ENCODE measurements at regions not wholly inside any gene's neighbourhood (a gene's known extent, or its start where the extent isn't known, plus 50 kb on each side); places are given as distances from the start of the nearest gene placed in this dataset.

- under 1% methylated on average over 109 of the region's 110 CpGs for WGBS (ENCODE audit: insufficient coverage)
- ATAC-seq (ENCODE audit: low read depth) (peak; percentile 60), DNase-seq (peak; percentile 98)
- peaks cover 0 to 14% of the 10 kb centered on the region in 2 experiments for H3K36me3 ChIP-seq (replicated peaks in 1 of 2; ENCODE audit: control extremely low read depth in 1 of 2, control insufficient read depth in 1 of 2, extremely low read depth in 1 of 2, insufficient read depth in 2 of 2, low read length in 1 of 2)
- H3K9me3 ChIP-seq (ENCODE audit: control extremely low read depth in 1 of 3, control insufficient read depth in 2 of 3, insufficient read depth in 1 of 3, low read length in 2 of 3) = no peaks in the 10 kb centered on the region
- TF ChIP-seq CTCF (IDR thresholded peaks at IDR 0.05) (no peak), EZH2 (IDR thresholded peaks at IDR 0.05; ENCODE audit: borderline replicate concordance, insufficient read depth, low read depth, low read length, poor library complexity, severe bottlenecking) (no peak)
- POLR2A ChIA-PET = interaction anchor here (0.5 to 9.3 kb wide), 10 partner anchors 17 to 278 kb away, joined by 3 to 104 read pairs (median 4); partner anchors contain the start of gene MKLN1
- Mint-ChIP-seq H3K4me3 (peak overlapping the region; percentile 92), H3K27me3 (no peaks in the 10 kb centered on the region), H3K4me1 (peaks cover 68% of the 10 kb centered on the region), H3K9me3 (ENCODE audit: insufficient read depth) (no peaks in the 10 kb centered on the region), H3K27ac (peak overlapping the region; percentile 91)
- peak overlapping the region; percentile 99 for H3K9ac ChIP-seq (ENCODE audit: low read length)
- H3K4me2 ChIP-seq (replicated peaks; ENCODE audit: low read depth, low read length, poor library complexity, severe bottlenecking) = peak overlapping the region; percentile 95
- peaks cover 65 to 72% of the 10 kb centered on the region in 2 donors for H3K4me1 ChIP-seq (ENCODE audit: control insufficient read depth in 2 of 2, insufficient read depth in 2 of 2, low read length in 2 of 2)
- peaks cover 61% of the 10 kb centered on the region for H4K20me1 ChIP-seq (ENCODE audit: control insufficient read depth, insufficient read depth, low read length, poor library complexity, severe bottlenecking)
- no peaks in the 10 kb centered on the region for H3K27me3 ChIP-seq (replicated peaks in 1 of 4; ENCODE audit: control extremely low read depth in 1 of 4, control insufficient read depth in 3 of 4, insufficient read depth in 4 of 4, low read length in 3 of 4)
- H2AFZ ChIP-seq (ENCODE audit: insufficient read depth, low read depth, low read length, poor library complexity, severe bottlenecking) = no peak overlapping the region
- peak overlapping the region; percentile 95 to 98 for H3K27ac ChIP-seq (ENCODE audit: low read length in 2 of 2)
- peaks cover 82% of the 10 kb centered on the region for H3K79me2 ChIP-seq (ENCODE audit: control insufficient read depth, insufficient read depth, low read length)
- CTCF ChIA-PET = interaction anchor here (0.7 to 3.2 kb wide), 12 partner anchors 10 to 319 kb away, joined by 3 to 15 read pairs (median 4); no protein-coding TSS in a partner anchor
- intact Hi-C loops (cut with micrococcal nuclease) = loop anchor here (2.0 to 5.0 kb wide), 4 partner anchors 144 to 1034 kb away; partner anchors contain the start of gene KLHDC10
- peak overlapping the region; percentile 85 to 100 (median 98) for H3K4me3 ChIP-seq (ENCODE audit: control extremely low read depth in 1 of 5, extremely low read depth in 1 of 5, insufficient read depth in 1 of 5, low read depth in 2 of 5, low read length in 4 of 5)
Observed at GRCh38 chr7:131105799-131106680, 221.6 kb upstream of the MKLN1 start.

All from B cell (primary cell).